ENCODE measurements at regions not wholly inside any gene's neighbourhood (a gene's known extent, or its start where the extent isn't known, plus 50 kb on each side); places are given as distances from the start of the nearest gene placed in this dataset.

DNA sequence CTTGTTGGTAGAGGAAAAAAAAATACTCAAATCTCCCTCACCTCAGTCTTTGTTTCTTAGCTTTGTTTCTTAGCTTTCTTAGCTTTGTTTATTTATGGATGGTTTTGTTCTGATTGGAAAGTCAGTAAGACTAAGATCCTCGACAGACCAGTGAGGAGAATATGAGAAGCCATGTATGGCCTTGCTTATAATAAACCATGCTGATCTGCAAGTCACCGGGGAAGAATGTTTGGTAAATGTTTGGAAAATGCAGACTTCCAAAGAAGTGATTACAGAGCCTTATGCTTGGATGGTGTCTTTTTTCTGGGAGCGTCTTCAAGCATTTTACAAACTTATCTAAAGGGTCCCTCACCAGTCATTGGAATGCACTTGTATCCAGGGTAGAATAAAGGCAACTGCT lies 90.1 kb upstream of the NOCT start:
- no peak for TF ChIP-seq EZH2 (IDR thresholded peaks at IDR 0.05)
- TF ChIP-seq POLR2AphosphoS5 (IDR thresholded peaks at IDR 0.05; ENCODE audit: borderline replicate concordance, low read depth, low read length): no peak
